ENCODE measurements at regions not wholly inside any gene's neighbourhood (a gene's known extent, or its start where the extent isn't known, plus 50 kb on each side); places are given as distances from the start of the nearest gene placed in this dataset.

- TF ChIP-seq YY1 (IDR thresholded peaks at IDR 0.05), result no peak
- TF ChIP-seq GABPA (IDR thresholded peaks at IDR 0.05 in 1 of 2, conservative IDR thresholded peaks at IDR 0.05 in 1 of 2), result no peak
- H3K4me1 ChIP-seq (ENCODE audit: control insufficient read depth in 4 of 4, insufficient read depth in 4 of 4, low read length in 3 of 4), result no peaks in the 10 kb centered on the region
- no peaks in the 10 kb centered on the region for H3K36me3 ChIP-seq (ENCODE audit: control insufficient read depth in 4 of 4, insufficient read depth in 3 of 4, low read depth in 1 of 4, low read length in 3 of 4)
- H3K27me3 ChIP-seq (ENCODE audit: control insufficient read depth in 4 of 4, insufficient read depth in 4 of 4, low read length in 3 of 4), result no peaks in the 10 kb centered on the region
- peaks cover 0 to 3% (median under 1%) of the 10 kb centered on the region in 4 donors for H3K9me3 ChIP-seq (ENCODE audit: control insufficient read depth in 4 of 4, low read length in 3 of 4)
- H3K4me3 ChIP-seq (ENCODE audit: low read depth in 1 of 3, low read length in 3 of 3), result no peak overlapping the region
- H3K27ac ChIP-seq (ENCODE audit: low read depth in 1 of 2, low read length in 2 of 2), result no peak overlapping the region
- WGBS, result 83% methylated on average over 4 of the region's 4 CpGs
- DNase-seq (ENCODE audit: low spot score), result no peak
- H3K9ac ChIP-seq (ENCODE audit: low read depth in 1 of 2, low read length in 2 of 2), result no peak overlapping the region
Observed at GRCh38 chr3:137420198-137420995, 343.7 kb upstream of the SOX14 start.

DNA sequence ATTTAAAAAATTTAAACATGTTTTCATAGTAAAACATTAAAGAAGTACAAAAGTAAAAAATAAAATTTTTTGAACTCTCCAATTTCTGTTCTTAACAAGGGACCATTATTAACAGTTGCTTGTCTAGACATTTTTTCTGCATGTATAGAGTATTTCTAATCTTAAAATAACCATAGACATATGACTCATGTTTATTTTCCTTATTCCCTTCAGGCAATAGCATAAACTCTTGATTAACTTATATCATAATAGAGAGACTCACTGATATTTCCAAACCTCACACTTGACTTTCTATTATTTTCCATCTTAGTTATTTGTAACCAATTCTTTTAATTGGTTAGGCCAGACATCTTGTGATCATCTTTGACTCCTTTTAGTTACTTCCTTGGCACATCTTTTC, 325.6 kb upstream of the SOX14 start:
- no peaks in the 10 kb centered on the region for H3K9me3 ChIP-seq (ENCODE audit: control insufficient read depth in 4 of 4, low read length in 3 of 4)
- DNase-seq (ENCODE audit: low spot score), result no peak
- no peak overlapping the region for H3K27ac ChIP-seq (ENCODE audit: low read depth in 1 of 2, low read length in 2 of 2)
- H3K27me3 ChIP-seq (ENCODE audit: control insufficient read depth in 4 of 4, insufficient read depth in 4 of 4, low read length in 3 of 4), result no peaks in the 10 kb centered on the region
- no peaks in the 10 kb centered on the region for H3K36me3 ChIP-seq (ENCODE audit: control insufficient read depth in 4 of 4, insufficient read depth in 3 of 4, low read depth in 1 of 4, low read length in 3 of 4)
- no peaks in the 10 kb centered on the region for H3K4me1 ChIP-seq (ENCODE audit: control insufficient read depth in 4 of 4, insufficient read depth in 4 of 4, low read length in 3 of 4)
- H3K9ac ChIP-seq (ENCODE audit: low read depth in 1 of 2, low read length in 2 of 2), result no peak overlapping the region
- no peak overlapping the region for H3K4me3 ChIP-seq (ENCODE audit: low read depth in 1 of 3, low read length in 3 of 3)
- TF ChIP-seq, protein P1, sequence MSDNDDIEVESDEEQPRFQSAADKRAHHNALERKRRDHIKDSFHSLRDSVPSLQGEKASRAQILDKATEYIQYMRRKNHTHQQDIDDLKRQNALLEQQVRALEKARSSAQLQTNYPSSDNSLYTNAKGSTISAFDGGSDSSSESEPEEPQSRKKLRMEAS (IDR thresholded peaks at IDR 0.05), result no peak

- Histone ChIP-seq H3K27ac (ENCODE audit: low read depth in 1 of 2, low read length in 2 of 2) (no peak overlapping the region), H3K27me3 (ENCODE audit: control insufficient read depth in 4 of 4, insufficient read depth in 4 of 4, low read length in 3 of 4) (no peaks in the 10 kb centered on the region), H3K9ac (ENCODE audit: low read depth in 1 of 2, low read length in 2 of 2) (no peak overlapping the region), H3K4me3 (ENCODE audit: low read depth in 1 of 3, low read length in 3 of 3) (no peak overlapping the region), H3K9me3 (ENCODE audit: control insufficient read depth in 4 of 4, low read length in 3 of 4) (no peaks in the 10 kb centered on the region), H3K4me1 (ENCODE audit: control insufficient read depth in 4 of 4, insufficient read depth in 4 of 4, low read length in 3 of 4) (no peaks in the 10 kb centered on the region), H3K36me3 (ENCODE audit: control insufficient read depth in 4 of 4, insufficient read depth in 3 of 4, low read depth in 1 of 4, low read length in 3 of 4) (no peaks in the 10 kb centered on the region)
- WGBS, result 65% methylated on average over 4 of the region's 4 CpGs
- no peak for TF ChIP-seq HNF4G (IDR thresholded peaks at IDR 0.05)
- TF ChIP-seq, protein P2, sequence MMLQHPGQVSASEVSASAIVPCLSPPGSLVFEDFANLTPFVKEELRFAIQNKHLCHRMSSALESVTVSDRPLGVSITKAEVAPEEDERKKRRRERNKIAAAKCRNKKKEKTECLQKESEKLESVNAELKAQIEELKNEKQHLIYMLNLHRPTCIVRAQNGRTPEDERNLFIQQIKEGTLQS (IDR thresholded peaks at IDR 0.05), result no peak
- TF ChIP-seq, protein P1 (IDR thresholded peaks at IDR 0.05), result no peak
- no peak for TF ChIP-seq TAF1 (conservative IDR thresholded peaks at IDR 0.05)
- peak; percentile 28 for TF ChIP-seq FOXA1 (IDR thresholded peaks at IDR 0.05)
- TF ChIP-seq SP1 (IDR thresholded peaks at IDR 0.05), result no peak
- TF ChIP-seq ZBTB33 (IDR thresholded peaks at IDR 0.05), result no peak
- no peak for TF ChIP-seq NR2F2 (IDR thresholded peaks at IDR 0.05)
- no peak for TF ChIP-seq CTCF (IDR thresholded peaks at IDR 0.05; ENCODE audit: low read depth, low read length, missing input control)
- no peak for TF ChIP-seq RAD21 (IDR thresholded peaks at IDR 0.05)
- TF ChIP-seq FOXA2 (IDR thresholded peaks at IDR 0.05), result peak; percentile 25
- no peak for TF ChIP-seq GABPA (IDR thresholded peaks at IDR 0.05 in 1 of 2, conservative IDR thresholded peaks at IDR 0.05 in 1 of 2)
- peak in 1 of 2 donors; percentile 32 for TF ChIP-seq HNF4A (conservative IDR thresholded peaks at IDR 0.05)
- DNase-seq (ENCODE audit: low spot score), result no peak
Observed at GRCh38 chr3:137460944-137461343, 303.2 kb upstream of the SOX14 start.

All from liver (tissue), 8 donors.